Retina (tissue), 1 donor: ENCODE measurements at regions not wholly inside any gene's neighbourhood (a gene's known extent, or its start where the extent isn't known, plus 50 kb on each side); places are given as distances from the start of the nearest gene placed in this dataset.
A peak's percentile ranks its signal among the peaks of the same experiment; 100 is the strongest.
"Not testable (repeated sequence)": the region's sequence is repeated elsewhere in the genome, so short reads cannot be mapped to it uniquely, and the experiment has no call there.

Source experiments
- DNase-seq: peaks from one replicate; pipeline ENCODE4 v3.0.0-alpha.2; 2016

- DNase-seq = no peak
Observed at GRCh38 chr11:27241311-27242122, 121.5 kb downstream of the CCDC34 start.

- no peak for DNase-seq
Observed at GRCh38 chr11:27239305-27239942, 123.6 kb downstream of the CCDC34 start.

GRCh38 chr11:27238811-27239210 lies 124.2 kb downstream of the CCDC34 start:
- DNase-seq = no peak

GRCh38 chr11:27237643-27238042 lies 125.4 kb downstream of the CCDC34 start:
- no peak for DNase-seq

GRCh38 chr11:27234961-27235360 lies 128.1 kb downstream of the CCDC34 start:
- no peak for DNase-seq

DNA sequence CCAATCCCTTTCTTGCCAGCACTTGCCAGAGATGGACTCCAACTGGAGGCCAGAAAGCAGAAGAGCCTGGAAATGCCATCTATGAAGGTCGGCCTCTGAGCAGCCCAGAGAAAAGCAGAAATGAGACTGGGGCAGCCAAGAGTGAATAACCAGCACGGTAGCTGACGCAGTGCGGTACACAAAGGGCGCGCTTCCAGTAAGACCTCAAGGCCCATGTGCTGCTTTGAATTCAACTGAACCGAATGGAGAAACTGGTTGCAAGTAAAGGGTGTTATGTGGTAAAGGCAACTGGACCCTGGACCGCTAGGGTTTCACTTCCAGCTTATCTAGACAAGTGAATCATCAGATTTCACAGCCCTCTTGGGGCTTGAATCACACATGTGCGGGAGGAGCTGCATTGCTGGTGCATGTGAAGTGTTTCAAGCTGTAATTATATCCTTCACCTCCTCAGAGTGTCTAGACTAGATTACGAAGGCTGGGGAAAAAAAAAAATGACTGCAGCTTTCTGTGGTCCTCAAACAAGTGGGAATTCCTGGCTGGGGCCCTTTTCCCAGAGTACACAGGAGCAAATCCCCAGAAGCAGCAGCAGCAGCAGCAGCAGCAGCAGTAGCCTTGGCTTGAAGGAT lies 128.9 kb downstream of the CCDC34 start:
- DNase-seq = peak; percentile 48

DNA sequence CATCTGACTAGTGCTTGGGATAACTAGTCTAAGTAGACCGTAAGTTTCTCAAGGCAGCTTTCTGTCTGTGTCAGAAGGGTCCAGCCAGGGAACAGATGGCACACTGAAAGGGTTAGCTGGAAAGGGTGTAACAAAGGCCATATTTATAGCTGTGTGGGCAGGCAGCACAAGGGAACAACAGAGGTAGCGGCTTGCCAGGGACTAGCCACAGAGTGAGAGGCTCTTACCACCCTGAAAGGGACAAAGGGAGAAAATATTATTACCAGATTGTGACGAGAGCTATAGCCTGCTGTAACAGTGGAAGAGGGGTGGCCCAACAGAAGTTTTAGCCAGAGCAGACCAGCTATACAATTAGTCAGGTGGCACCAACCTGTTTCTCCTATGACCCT lies 129.4 kb downstream of the CCDC34 start:
- DNase-seq = peak; percentile 30

DNA sequence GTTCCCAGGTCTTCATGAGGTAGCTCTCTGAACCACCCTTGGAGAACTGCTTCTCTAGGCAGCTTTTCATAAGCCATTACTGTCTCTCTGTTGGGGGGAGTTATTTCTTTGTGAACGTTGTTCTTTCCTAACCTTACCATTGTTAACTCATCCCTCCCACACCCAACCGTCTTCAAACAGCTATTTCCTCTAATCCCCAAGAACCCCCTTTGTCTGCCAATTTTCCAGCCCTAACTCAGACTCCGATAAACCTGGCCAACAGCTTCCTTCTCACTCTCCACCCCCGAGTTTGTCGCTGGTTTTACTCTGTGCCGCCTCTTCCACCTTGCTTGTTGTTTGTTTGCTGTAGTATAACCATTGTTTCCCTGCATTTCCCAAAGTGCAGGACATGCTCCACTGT lies 131.5 kb downstream of the CCDC34 start:
- no peak for DNase-seq

- no peak for DNase-seq
Observed at GRCh38 chr11:27230192-27230572, 132.8 kb downstream of the CCDC34 start.

GRCh38 chr11:27229511-27230191 lies 133.4 kb downstream of the CCDC34 start:
- DNase-seq = no peak

- no peak for DNase-seq
Observed at GRCh38 chr11:27228906-27229290, 134.1 kb downstream of the CCDC34 start.

GRCh38 chr11:27228232-27228905 lies 134.6 kb downstream of the CCDC34 start:
- DNase-seq = no peak

DNA sequence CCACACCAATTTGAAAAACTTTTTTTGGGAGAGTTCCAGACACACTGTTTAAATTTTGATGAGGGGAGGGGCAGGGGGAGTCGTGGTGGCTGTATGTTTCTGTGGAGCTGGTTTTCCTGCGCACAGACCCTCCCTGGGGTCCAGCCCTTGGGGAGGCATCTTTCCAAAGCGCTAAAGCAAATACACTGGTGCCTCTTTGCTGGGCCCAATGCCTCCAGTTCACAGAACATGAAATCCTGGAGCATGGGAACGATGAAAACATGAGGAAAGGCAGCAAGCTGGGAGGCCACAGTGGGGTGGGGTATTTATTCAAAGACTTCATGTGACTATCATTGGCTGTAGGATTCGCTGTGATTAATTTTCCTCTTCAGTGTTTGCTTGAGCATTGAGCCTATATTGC lies 135.3 kb downstream of the CCDC34 start:
- DNase-seq = no peak

DNA sequence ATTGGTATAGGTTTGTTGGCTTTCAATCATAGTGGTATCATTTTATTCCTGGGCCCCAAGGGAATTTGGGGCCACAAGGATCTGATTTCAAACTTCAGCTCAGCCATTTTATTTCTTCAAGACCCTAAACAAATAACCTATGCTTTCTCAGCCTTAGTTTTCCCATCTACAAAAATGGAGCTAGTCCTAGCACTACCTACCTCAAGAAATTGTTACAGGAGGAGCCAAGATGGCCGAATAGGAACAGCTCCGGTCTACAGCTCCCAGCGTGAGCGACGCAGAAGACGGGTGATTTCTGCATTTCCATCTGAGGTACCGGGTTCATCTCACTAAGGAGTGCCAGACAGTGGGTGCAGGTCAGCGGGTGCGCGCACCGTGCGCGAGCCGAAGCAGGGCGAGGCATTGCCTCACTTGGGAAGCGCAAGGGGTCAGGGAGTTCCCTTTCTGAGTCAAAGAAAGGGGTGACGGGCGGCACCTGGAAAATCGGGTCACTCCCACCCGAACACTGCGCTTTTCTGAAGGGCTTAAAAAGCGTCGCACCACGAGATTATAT lies 143.5 kb downstream of the CCDC34 start:
- not testable (repeated sequence) for DNase-seq

DNA sequence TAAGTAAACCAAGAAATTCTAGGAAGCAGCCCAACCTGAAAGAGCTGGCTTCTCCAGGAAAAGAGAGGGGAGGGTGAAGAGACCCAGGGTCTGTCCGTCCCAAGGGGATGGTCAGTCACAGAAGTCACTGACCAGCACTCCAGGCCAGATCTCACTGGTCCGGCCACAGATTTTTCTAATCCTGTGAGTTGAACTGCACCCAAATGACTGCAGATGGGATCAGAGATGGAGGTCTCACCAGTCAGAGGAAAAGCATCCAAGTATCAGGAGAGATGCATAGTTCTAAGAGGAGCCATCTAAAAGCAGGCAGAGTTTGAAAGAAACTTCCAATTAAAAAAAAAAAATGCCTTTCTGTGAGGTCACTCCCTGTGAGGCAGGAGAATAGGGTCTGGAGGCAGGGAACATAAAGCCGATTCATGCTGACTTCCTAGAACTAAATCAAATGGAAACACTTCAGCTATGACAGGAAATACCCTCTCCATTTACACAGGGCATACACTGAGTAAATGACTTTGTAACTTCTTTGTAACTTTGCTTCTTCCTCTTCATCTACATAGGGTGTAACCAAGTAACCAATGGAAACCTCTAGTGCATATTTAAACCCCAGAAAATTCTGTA lies 144.5 kb downstream of the CCDC34 start:
- no peak for DNase-seq

DNA sequence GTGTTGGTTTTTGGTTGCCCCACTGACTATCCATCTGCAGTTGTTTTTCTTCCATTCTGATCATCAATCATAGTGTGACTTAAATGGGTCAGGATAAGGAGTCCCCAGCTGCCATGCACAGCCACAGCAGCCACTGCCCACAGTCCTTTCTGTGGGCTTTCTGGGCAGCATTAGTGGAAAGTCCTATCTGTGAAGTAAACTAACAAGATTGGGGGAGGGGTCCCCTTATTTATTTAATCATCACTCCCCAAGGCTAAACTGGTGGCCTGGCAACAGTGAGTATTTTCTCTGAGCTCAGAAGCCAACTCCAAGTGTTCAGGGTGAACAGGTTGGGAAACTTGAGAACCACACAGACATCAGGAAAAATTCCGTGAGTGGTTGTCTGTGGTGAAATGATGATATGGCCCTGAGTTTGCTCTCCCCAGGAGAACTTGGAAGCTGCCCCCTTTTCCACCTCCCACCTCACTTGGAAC lies 145.0 kb downstream of the CCDC34 start:
- peak; percentile 42 for DNase-seq

DNA sequence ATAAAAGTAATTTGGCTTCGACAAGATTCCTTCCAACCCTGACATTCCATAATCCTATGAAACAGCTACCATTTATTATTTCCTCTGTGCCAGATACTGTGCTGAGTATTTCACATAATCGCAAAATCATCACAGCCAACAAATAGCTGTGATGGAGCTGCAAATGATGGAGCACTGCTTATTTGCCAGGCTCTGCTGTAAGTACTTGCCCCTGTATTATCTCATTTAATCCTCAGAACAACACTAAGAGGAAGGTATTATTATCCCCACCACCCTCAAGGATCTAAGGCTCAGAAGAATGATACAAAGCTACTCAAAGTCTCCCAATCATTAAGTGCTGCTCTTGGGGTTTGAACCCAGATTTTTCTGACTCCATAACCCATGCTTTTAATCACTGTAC lies 145.5 kb downstream of the CCDC34 start:
- DNase-seq = no peak

- peak; percentile 70 for DNase-seq
Observed at GRCh38 chr11:27216270-27217149, 146.5 kb downstream of the CCDC34 start.

- DNase-seq = no peak
Observed at GRCh38 chr11:27215471-27216269, 147.3 kb downstream of the CCDC34 start.

DNA sequence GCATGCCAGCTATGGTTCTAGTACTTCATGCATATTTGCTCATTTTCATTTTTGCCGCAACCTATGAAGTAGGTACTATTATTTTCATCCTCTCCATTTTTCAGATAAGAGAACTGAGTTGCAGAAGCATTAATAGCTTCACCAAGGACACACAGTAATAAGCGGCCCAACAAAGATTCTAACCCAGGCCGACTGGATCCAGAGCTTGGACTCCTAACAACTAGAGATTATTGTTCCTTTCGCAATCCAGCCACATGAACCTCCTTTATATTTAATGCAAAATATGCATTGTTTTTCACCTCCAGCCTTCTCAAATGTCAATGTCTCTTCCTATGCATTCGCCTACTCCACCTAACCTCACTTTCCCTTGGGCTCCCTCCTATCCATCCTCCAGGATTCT lies 148.3 kb downstream of the CCDC34 start:
- DNase-seq = no peak
